Stimulated activated CD4-positive, alpha-beta T cell treated with anti-CD3 and anti-CD28 coated beads, TNF-alpha, amount 100 ng/mL, for 24 hours (primary cell): ENCODE measurements at regions not wholly inside any gene's neighbourhood (a gene's known extent, or its start where the extent isn't known, plus 50 kb on each side); places are given as distances from the start of the nearest gene placed in this dataset.
A peak's percentile ranks its signal among the peaks of the same experiment; 100 is the strongest.

ENCODE experiments used
- DNase-seq, 3 experiments: peaks; one replicate each; pipeline ENCODE4 v3.0.0-alpha.2; 2020; ENCODE audit warnings: low read depth in 3 of 3

- no peak for DNase-seq
Measured at GRCh38 chr1:108050911-108051629, 86.1 kb upstream of the VAV3 start.

GRCh38 chr1:108050158-108050557 lies 85.2 kb upstream of the VAV3 start:
- no peak for DNase-seq

GRCh38 chr1:108049178-108049819 lies 84.3 kb upstream of the VAV3 start:
- peak in 1 of 3 experiments; percentile 14 for DNase-seq

GRCh38 chr1:108048301-108049177 lies 83.6 kb upstream of the VAV3 start:
- no peak for DNase-seq

GRCh38 chr1:108047085-108047484 lies 82.1 kb upstream of the VAV3 start:
- DNase-seq = no peak

GRCh38 chr1:108046026-108046425 lies 81.0 kb upstream of the VAV3 start:
- DNase-seq = no peak

GRCh38 chr1:108045460-108045859 lies 80.5 kb upstream of the VAV3 start:
- DNase-seq = no peak

GRCh38 chr1:108044318-108044717 lies 79.3 kb upstream of the VAV3 start:
- DNase-seq = no peak

- no peak for DNase-seq
Measured at GRCh38 chr1:108043707-108044106, 78.7 kb upstream of the VAV3 start.

- DNase-seq = no peak
Measured at GRCh38 chr1:108042610-108043009, 77.6 kb upstream of the VAV3 start.

GRCh38 chr1:108041360-108042142 lies 76.6 kb upstream of the VAV3 start:
- DNase-seq = no peak

- DNase-seq = no peak
Measured at GRCh38 chr1:108038653-108039236, 73.8 kb upstream of the VAV3 start.

- no peak for DNase-seq
Measured at GRCh38 chr1:108036796-108037562, 72.0 kb upstream of the VAV3 start.

GRCh38 chr1:108034396-108034795 lies 69.4 kb upstream of the VAV3 start:
- no peak for DNase-seq

- no peak for DNase-seq
Measured at GRCh38 chr1:108033550-108033951, 68.6 kb upstream of the VAV3 start.

- no peak for DNase-seq
Measured at GRCh38 chr1:108028841-108029388, 63.9 kb upstream of the VAV3 start.

GRCh38 chr1:108027389-108027788 lies 62.4 kb upstream of the VAV3 start:
- DNase-seq = no peak

- DNase-seq = no peak
Measured at GRCh38 chr1:108017698-108018097, 52.7 kb upstream of the VAV3 start.

- peak in 1 of 3 experiments; percentile 7 for DNase-seq
Measured at GRCh38 chr1:108016451-108016920, 51.5 kb upstream of the VAV3 start.
